HL-60 (cell line): ENCODE measurements at regions not wholly inside any gene's neighbourhood (a gene's known extent, or its start where the extent isn't known, plus 50 kb on each side); places are given as distances from the start of the nearest gene placed in this dataset.
A peak's percentile ranks its signal among the peaks of the same experiment; 100 is the strongest.

Source experiments
- GABPA ChIP-seq: IDR thresholded peaks from 2 replicates; pipeline ENCODE4 v1.6.1; 2012; ENCODE audit warnings: low read depth
- POLR2AphosphoS5 ChIP-seq: IDR thresholded peaks from 2 replicates; pipeline ENCODE4 v1.6.1; 2012; ENCODE audit warnings: low read depth
- TF ChIP-seq, protein P1 (sequence below): IDR thresholded peaks from one replicate; pipeline ENCODE4 v1.5.1; 2011; ENCODE audit warnings: low read length, control low read depth, inconsistent platforms; ENCODE audit not compliant: insufficient read depth
- TF ChIP-seq, protein P2 (sequence below): IDR thresholded peaks from 2 replicates; pipeline ENCODE4 v1.6.1; 2012; ENCODE audit warnings: low read depth; ENCODE audit not compliant: insufficient replicate concordance

DNA sequence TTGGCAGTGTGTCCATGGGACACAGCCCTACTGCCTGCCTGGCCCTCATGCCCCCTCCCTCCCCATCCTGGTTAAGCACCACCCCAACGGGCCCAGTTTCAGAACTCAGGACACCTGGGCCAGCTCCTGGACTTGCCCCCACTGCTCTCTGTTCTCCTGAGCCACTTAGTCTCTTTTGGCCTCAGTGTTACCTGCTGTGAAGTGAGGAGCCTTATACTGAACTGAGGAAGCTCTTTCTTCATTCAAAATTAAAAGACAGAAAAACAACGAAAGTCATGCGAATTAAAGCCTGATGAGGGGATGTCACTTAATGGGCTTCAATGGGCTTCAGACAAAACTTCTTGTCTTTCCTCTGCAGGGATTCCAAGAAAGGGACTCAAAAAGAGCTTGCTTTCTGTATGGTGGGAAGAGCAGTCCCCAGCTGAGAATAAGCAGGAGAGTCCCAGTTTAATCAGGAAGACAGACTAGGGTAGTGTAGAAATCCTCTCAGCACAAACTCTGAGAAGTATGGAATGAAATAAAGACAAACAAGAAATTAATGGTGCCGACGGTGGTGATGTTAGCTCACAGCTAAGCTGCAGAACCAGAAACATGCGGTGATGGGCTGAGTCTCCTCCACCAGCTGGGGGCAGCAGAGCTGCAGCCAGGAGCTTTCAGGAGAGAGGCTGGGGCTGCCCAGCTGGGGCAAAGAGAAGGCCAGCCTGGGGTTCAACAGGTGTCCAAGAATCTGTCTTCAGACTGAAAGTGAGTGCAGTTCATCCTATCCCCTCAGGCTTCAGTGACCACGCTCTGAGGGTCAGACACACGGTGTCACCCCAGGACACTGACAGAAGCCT is 101.0 kb downstream of the GGTLC2 start:
- TF ChIP-seq GABPA = no peak
- TF ChIP-seq, protein P1, sequence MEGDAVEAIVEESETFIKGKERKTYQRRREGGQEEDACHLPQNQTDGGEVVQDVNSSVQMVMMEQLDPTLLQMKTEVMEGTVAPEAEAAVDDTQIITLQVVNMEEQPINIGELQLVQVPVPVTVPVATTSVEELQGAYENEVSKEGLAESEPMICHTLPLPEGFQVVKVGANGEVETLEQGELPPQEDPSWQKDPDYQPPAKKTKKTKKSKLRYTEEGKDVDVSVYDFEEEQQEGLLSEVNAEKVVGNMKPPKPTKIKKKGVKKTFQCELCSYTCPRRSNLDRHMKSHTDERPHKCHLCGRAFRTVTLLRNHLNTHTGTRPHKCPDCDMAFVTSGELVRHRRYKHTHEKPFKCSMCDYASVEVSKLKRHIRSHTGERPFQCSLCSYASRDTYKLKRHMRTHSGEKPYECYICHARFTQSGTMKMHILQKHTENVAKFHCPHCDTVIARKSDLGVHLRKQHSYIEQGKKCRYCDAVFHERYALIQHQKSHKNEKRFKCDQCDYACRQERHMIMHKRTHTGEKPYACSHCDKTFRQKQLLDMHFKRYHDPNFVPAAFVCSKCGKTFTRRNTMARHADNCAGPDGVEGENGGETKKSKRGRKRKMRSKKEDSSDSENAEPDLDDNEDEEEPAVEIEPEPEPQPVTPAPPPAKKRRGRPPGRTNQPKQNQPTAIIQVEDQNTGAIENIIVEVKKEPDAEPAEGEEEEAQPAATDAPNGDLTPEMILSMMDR = peak; percentile 91
- TF ChIP-seq POLR2AphosphoS5 = no peak
- TF ChIP-seq, protein P2, sequence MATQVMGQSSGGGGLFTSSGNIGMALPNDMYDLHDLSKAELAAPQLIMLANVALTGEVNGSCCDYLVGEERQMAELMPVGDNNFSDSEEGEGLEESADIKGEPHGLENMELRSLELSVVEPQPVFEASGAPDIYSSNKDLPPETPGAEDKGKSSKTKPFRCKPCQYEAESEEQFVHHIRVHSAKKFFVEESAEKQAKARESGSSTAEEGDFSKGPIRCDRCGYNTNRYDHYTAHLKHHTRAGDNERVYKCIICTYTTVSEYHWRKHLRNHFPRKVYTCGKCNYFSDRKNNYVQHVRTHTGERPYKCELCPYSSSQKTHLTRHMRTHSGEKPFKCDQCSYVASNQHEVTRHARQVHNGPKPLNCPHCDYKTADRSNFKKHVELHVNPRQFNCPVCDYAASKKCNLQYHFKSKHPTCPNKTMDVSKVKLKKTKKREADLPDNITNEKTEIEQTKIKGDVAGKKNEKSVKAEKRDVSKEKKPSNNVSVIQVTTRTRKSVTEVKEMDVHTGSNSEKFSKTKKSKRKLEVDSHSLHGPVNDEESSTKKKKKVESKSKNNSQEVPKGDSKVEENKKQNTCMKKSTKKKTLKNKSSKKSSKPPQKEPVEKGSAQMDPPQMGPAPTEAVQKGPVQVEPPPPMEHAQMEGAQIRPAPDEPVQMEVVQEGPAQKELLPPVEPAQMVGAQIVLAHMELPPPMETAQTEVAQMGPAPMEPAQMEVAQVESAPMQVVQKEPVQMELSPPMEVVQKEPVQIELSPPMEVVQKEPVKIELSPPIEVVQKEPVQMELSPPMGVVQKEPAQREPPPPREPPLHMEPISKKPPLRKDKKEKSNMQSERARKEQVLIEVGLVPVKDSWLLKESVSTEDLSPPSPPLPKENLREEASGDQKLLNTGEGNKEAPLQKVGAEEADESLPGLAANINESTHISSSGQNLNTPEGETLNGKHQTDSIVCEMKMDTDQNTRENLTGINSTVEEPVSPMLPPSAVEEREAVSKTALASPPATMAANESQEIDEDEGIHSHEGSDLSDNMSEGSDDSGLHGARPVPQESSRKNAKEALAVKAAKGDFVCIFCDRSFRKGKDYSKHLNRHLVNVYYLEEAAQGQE = no peak
